ENCODE measurements at regions not wholly inside any gene's neighbourhood (a gene's known extent, or its start where the extent isn't known, plus 50 kb on each side); places are given as distances from the start of the nearest gene placed in this dataset.

DNA sequence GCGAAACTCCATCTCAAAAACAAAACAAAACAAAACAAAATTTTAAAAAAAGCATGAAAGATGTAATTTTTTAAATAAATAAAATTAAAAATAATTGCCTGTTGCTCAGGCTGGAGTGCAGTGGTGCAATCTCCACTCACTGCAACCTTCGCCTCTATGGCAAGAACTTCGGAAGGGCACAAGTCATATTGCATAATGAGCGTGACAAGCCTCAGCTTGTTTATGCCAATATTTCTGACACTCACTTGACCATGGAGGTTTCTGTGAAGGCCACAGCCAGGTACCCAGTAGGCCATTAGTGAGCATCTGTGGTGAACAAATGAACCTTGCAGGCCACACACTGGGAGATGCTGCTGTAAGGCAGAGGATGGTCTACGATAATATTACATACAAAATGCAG, 106.1 kb upstream of the KMT2C start:
- no peak for TF ChIP-seq TEAD4 (IDR thresholded peaks at IDR 0.05)
- TF ChIP-seq, protein P1, sequence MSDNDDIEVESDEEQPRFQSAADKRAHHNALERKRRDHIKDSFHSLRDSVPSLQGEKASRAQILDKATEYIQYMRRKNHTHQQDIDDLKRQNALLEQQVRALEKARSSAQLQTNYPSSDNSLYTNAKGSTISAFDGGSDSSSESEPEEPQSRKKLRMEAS (IDR thresholded peaks at IDR 0.05): no peak
- no peak for TF ChIP-seq CREB1 (IDR thresholded peaks at IDR 0.05; ENCODE audit: low read depth)
- TF ChIP-seq CEBPB (IDR thresholded peaks at IDR 0.05): no peak
- TF ChIP-seq TAF1 (IDR thresholded peaks at IDR 0.05; ENCODE audit: low read depth): no peak
- TF ChIP-seq ZBTB7A (IDR thresholded peaks at IDR 0.05; ENCODE audit: low read depth): no peak

DNA sequence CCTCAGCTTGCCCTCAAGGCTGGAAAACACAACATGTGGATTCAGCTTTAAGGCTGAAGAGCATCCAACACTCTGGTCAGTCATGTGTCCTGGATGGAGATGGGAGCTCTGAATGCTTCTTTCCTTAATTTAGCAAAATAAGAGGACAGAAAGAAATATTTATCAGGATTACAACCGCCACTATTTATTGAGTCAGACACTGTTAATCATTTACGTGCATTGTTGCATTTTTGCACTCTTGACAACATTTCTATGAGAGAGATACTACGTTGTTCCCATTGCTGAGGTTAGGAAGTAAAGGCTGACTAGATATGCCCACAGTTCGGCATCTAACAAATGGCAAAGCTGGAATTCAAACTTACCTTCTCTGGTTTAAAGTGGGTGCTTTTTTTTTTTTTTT, 101.8 kb upstream of the KMT2C start:
- no peak for TF ChIP-seq TCF12 (IDR thresholded peaks at IDR 0.05; ENCODE audit: low read depth)
- TF ChIP-seq, protein P2, sequence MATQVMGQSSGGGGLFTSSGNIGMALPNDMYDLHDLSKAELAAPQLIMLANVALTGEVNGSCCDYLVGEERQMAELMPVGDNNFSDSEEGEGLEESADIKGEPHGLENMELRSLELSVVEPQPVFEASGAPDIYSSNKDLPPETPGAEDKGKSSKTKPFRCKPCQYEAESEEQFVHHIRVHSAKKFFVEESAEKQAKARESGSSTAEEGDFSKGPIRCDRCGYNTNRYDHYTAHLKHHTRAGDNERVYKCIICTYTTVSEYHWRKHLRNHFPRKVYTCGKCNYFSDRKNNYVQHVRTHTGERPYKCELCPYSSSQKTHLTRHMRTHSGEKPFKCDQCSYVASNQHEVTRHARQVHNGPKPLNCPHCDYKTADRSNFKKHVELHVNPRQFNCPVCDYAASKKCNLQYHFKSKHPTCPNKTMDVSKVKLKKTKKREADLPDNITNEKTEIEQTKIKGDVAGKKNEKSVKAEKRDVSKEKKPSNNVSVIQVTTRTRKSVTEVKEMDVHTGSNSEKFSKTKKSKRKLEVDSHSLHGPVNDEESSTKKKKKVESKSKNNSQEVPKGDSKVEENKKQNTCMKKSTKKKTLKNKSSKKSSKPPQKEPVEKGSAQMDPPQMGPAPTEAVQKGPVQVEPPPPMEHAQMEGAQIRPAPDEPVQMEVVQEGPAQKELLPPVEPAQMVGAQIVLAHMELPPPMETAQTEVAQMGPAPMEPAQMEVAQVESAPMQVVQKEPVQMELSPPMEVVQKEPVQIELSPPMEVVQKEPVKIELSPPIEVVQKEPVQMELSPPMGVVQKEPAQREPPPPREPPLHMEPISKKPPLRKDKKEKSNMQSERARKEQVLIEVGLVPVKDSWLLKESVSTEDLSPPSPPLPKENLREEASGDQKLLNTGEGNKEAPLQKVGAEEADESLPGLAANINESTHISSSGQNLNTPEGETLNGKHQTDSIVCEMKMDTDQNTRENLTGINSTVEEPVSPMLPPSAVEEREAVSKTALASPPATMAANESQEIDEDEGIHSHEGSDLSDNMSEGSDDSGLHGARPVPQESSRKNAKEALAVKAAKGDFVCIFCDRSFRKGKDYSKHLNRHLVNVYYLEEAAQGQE (IDR thresholded peaks at IDR 0.05; ENCODE audit: low read depth): no peak
- no peak for TF ChIP-seq FOXM1 (IDR thresholded peaks at IDR 0.05; ENCODE audit: borderline replicate concordance, low read depth)
- no peak for TF ChIP-seq EGR1 (IDR thresholded peaks at IDR 0.05)
- no peak for TF ChIP-seq YY1 (IDR thresholded peaks at IDR 0.05; ENCODE audit: low read depth)
- no peak for TF ChIP-seq RAD21 (IDR thresholded peaks at IDR 0.05; ENCODE audit: low read depth)
- no peak for TF ChIP-seq NFIC (IDR thresholded peaks at IDR 0.05)
- TF ChIP-seq TAF1 (IDR thresholded peaks at IDR 0.05; ENCODE audit: low read depth): no peak
- no peak for TF ChIP-seq CREB1 (IDR thresholded peaks at IDR 0.05; ENCODE audit: low read depth)
- TF ChIP-seq, protein P1 (IDR thresholded peaks at IDR 0.05): no peak
- no peak for TF ChIP-seq CEBPB (IDR thresholded peaks at IDR 0.05)
- no peak for TF ChIP-seq TEAD4 (IDR thresholded peaks at IDR 0.05)
- TF ChIP-seq, protein P3, sequence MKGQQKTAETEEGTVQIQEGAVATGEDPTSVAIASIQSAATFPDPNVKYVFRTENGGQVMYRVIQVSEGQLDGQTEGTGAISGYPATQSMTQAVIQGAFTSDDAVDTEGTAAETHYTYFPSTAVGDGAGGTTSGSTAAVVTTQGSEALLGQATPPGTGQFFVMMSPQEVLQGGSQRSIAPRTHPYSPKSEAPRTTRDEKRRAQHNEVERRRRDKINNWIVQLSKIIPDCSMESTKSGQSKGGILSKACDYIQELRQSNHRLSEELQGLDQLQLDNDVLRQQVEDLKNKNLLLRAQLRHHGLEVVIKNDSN (IDR thresholded peaks at IDR 0.05): no peak
- TF ChIP-seq EP300 (IDR thresholded peaks at IDR 0.05; ENCODE audit: borderline replicate concordance): no peak

DNA sequence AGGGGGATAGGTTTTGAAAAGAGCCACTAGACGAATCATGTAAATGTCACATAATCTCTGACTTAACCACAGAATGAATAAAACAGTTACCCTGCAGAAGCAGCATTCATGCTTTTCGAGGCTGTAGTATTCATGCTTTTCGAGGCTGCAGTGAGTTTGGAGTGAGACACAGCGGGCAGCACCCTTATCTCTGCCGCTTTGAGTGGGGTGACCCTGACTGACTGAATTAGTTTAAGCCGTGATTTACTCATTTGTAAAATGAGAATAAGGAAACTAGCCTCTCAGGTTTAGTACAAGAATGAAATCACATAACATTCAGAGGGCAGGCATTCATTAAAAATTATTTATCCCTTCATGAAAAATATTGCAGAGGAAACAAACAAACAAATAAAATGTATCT, 92.8 kb upstream of the KMT2C start:
- TF ChIP-seq, protein P2 (IDR thresholded peaks at IDR 0.05; ENCODE audit: low read depth): no peak
- TF ChIP-seq EP300 (IDR thresholded peaks at IDR 0.05; ENCODE audit: borderline replicate concordance) (no peak), CEBPB (IDR thresholded peaks at IDR 0.05) (no peak), TEAD4 (IDR thresholded peaks at IDR 0.05) (no peak), RAD21 (IDR thresholded peaks at IDR 0.05; ENCODE audit: low read depth) (no peak), CREB1 (IDR thresholded peaks at IDR 0.05; ENCODE audit: low read depth) (no peak)
- TF ChIP-seq, protein P1 (IDR thresholded peaks at IDR 0.05): no peak

DNA sequence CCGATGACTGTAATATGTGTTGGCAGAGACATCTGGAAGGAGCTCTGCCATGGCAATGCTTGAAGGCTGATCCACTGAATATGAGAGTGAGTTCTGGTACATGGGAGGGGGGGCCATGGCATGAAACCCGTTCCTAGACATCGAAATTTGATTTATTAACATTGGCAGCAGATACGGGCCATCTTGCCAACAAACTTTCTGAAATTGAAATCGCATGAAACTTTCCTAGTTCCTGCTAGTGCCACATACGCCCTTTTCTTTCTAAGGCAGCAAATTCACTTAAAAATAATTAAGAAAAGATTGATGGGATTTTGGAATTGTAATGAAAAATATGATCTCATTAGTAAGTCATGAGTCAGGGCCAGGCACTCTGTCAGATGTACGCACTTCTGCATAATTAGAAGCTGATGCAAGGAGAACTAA, 91.8 kb upstream of the KMT2C start:
- TF ChIP-seq EP300 (IDR thresholded peaks at IDR 0.05; ENCODE audit: borderline replicate concordance): no peak
- TF ChIP-seq CEBPB (IDR thresholded peaks at IDR 0.05): no peak
- no peak for TF ChIP-seq NFIC (IDR thresholded peaks at IDR 0.05)
- TF ChIP-seq TAF1 (IDR thresholded peaks at IDR 0.05; ENCODE audit: low read depth): no peak
- no peak for TF ChIP-seq TEAD4 (IDR thresholded peaks at IDR 0.05)
- no peak for TF ChIP-seq ZBTB7A (IDR thresholded peaks at IDR 0.05; ENCODE audit: low read depth)
- TF ChIP-seq, protein P1 (IDR thresholded peaks at IDR 0.05): no peak
- no peak for TF ChIP-seq FOXM1 (IDR thresholded peaks at IDR 0.05; ENCODE audit: borderline replicate concordance, low read depth)
- no peak for TF ChIP-seq RAD21 (IDR thresholded peaks at IDR 0.05; ENCODE audit: low read depth)

DNA sequence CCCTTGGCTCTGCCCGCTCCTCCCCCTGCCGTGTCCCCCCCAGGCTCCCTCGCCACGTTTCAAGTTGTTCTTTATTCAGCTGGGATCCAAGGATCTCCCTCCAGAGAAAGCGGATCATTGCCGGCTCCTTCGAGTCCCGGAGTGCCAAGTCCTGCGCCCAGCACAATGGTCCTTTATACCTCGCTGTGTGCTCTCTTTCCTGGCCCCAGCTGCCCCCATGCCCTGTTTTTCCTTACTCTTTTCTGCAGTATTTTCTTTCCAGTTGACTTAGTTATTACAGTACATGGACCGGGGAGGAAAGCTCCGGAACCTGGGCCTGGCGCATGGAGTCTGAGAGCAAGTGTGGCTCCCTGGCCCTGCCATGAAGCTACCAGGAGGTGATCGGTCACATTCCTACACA, 88.1 kb upstream of the KMT2C start:
- TF ChIP-seq YY1 (IDR thresholded peaks at IDR 0.05; ENCODE audit: low read depth) (no peak), TAF1 (IDR thresholded peaks at IDR 0.05; ENCODE audit: low read depth) (no peak)

DNA sequence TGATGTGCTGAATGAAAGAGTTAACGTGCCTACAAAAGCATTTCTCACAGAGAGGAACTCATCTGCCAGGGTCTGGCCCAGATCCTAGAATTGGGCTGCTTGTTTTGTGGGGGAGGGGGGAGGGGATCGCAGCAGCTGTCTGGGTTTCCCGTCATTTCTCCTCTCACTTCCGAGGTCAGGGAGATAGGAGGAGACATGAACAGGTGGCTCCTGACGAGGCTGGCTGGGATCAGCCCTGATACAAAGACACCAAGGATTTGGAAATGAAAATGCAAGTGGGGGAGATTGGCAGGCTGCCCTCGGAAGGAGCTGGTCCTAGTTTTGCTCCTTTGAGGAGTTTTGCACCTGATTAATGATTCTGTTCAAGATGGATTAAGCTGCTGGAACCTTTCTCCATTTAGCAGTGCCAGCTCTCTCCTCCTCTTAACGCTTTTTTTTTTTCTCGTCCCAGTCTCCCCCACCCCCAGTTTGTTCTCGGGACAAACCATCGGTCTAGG, 86.8 kb upstream of the KMT2C start:
- TF ChIP-seq, protein P3 (IDR thresholded peaks at IDR 0.05): no peak
- TF ChIP-seq, protein P2 (IDR thresholded peaks at IDR 0.05; ENCODE audit: low read depth): no peak
- TF ChIP-seq, protein P1 (IDR thresholded peaks at IDR 0.05): no peak
- TF ChIP-seq TCF12 (IDR thresholded peaks at IDR 0.05; ENCODE audit: low read depth): no peak
- no peak for TF ChIP-seq TEAD4 (IDR thresholded peaks at IDR 0.05)
- no peak for TF ChIP-seq TAF1 (IDR thresholded peaks at IDR 0.05; ENCODE audit: low read depth)
- TF ChIP-seq CREB1 (IDR thresholded peaks at IDR 0.05; ENCODE audit: low read depth): no peak
- no peak for TF ChIP-seq FOXM1 (IDR thresholded peaks at IDR 0.05; ENCODE audit: borderline replicate concordance, low read depth)
- TF ChIP-seq CEBPB (IDR thresholded peaks at IDR 0.05): no peak
- no peak for TF ChIP-seq EP300 (IDR thresholded peaks at IDR 0.05; ENCODE audit: borderline replicate concordance)
- no peak for TF ChIP-seq NFIC (IDR thresholded peaks at IDR 0.05)
